NCI-H2029 (cell line): ENCODE measurements at regions not wholly inside any gene's neighbourhood (a gene's known extent, or its start where the extent isn't known, plus 50 kb on each side); places are given as distances from the start of the nearest gene placed in this dataset.

ENCODE experiments used
- DNase-seq: peaks from one replicate; lab custom pipeline; 2025; lab: John Stamatoyannopoulos, UW

- no peak for DNase-seq
These were observed 89.7 kb upstream of the CNTNAP5 start for GRCh38 chr2:123935405-123935804.

- peak; percentile 20 for DNase-seq
These were observed 71.2 kb upstream of the CNTNAP5 start for GRCh38 chr2:123953846-123954245.

- DNase-seq, result no peak
These were observed 67.1 kb upstream of the CNTNAP5 start for GRCh38 chr2:123958011-123958410.

GRCh38 chr2:123961576-123961975, 63.5 kb upstream of the CNTNAP5 start:
- no peak for DNase-seq

- no peak for DNase-seq
These were observed 53.3 kb upstream of the CNTNAP5 start for GRCh38 chr2:123971564-123972318.
